ENCODE measurements at regions not wholly inside any gene's neighbourhood (a gene's known extent, or its start where the extent isn't known, plus 50 kb on each side); places are given as distances from the start of the nearest gene placed in this dataset.

DNA sequence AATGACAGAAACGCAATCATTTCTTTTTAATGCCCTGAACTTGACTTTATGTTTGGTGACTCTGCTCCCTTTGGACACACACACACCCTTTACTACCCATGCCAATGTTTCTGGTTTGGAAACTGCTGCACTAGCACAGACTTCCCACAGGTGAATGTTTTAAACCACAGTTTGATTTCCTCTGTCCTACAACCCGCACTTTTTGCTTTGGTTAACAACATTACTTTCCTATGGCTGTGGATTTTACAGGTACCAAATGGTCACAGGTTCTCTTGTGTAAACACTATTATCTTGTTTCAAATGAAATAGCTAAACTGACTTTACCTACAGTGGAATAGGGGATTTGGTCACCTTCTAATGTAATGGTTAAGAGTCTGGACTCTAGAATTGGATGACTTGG, 51.5 kb upstream of the ZNF644 start:
- no peaks in the 10 kb centered on the region for H3K27me3 ChIP-seq
- DNase-seq: no peak
- no peak overlapping the region for H3K27ac ChIP-seq
- H3K36me3 ChIP-seq: no peaks in the 10 kb centered on the region
- H3K9me3 ChIP-seq: no peaks in the 10 kb centered on the region
- intact Hi-C loops (cut with DNase I): no loop called here
- WGBS, 2 donors: 14 to 72% methylated on average over 2 of the region's 2 CpGs
- no peak for TF ChIP-seq EP300 (IDR thresholded peaks at IDR 0.05)
- TF ChIP-seq CTCF (IDR thresholded peaks at IDR 0.05): no peak
- TF ChIP-seq POLR2AphosphoS5 (IDR thresholded peaks at IDR 0.05): no peak
- TF ChIP-seq POLR2A (IDR thresholded peaks at IDR 0.05): no peak
- peaks cover 0 to 10% (median 0%) of the 10 kb centered on the region in 4 donors for H3K4me1 ChIP-seq
- no peak overlapping the region for H3K4me3 ChIP-seq

- Histone ChIP-seq H3K9me3 (no peaks in the 10 kb centered on the region), H3K4me3 (no peak overlapping the region), H3K4me1 (peaks cover 0 to 10% (median 0%) of the 10 kb centered on the region in 4 donors), H3K36me3 (no peaks in the 10 kb centered on the region), H3K27me3 (no peaks in the 10 kb centered on the region), H3K27ac (no peak overlapping the region)
- intact Hi-C loops (cut with DNase I): no loop called here
- no peak for DNase-seq
- TF ChIP-seq EP300 (IDR thresholded peaks at IDR 0.05): no peak
- no peak for TF ChIP-seq POLR2AphosphoS5 (IDR thresholded peaks at IDR 0.05)
- no peak for TF ChIP-seq POLR2A (IDR thresholded peaks at IDR 0.05)
- WGBS, 2 donors: 96 to 97% methylated on average over 5 of the region's 5 CpGs
These were observed 50.0 kb upstream of the ZNF644 start for GRCh38 chr1:91071838-91072237.
